Stimulated activated CD4-positive, alpha-beta T cell treated with anti-CD3 and anti-CD28 coated beads, Interleukin-12 subunit alpha, Interleukin-12 subunit beta, amount 100 ng/mL, for 48 hours (primary cell): ENCODE measurements at regions not wholly inside any gene's neighbourhood (a gene's known extent, or its start where the extent isn't known, plus 50 kb on each side); places are given as distances from the start of the nearest gene placed in this dataset.

Source experiments
- DNase-seq, 3 donors: peaks; one replicate each; pipeline ENCODE4 v3.0.0-alpha.2; 2020; ENCODE audit warnings: low read depth in 2 of 3, low spot score in 1 of 3

- no peak for DNase-seq
These were observed 117.0 kb downstream of the ANKRD60 start for GRCh38 chr20:58111310-58112016.

GRCh38 chr20:58109918-58110635, 118.4 kb downstream of the ANKRD60 start:
- DNase-seq: no peak

GRCh38 chr20:58109126-58109880, 119.2 kb downstream of the ANKRD60 start:
- no peak for DNase-seq

GRCh38 chr20:58107533-58107932, 120.9 kb downstream of the ANKRD60 start:
- DNase-seq: no peak

- no peak for DNase-seq
These were observed 122.2 kb downstream of the ANKRD60 start for GRCh38 chr20:58106143-58106750.

- DNase-seq: no peak
These were observed 124.5 kb downstream of the ANKRD60 start for GRCh38 chr20:58103961-58104360.

- DNase-seq: no peak
These were observed 124.9 kb downstream of the ANKRD60 start for GRCh38 chr20:58103517-58103904.

- peak; percentile 8 to 34 (median 25) for DNase-seq
These were observed 125.5 kb downstream of the ANKRD60 start for GRCh38 chr20:58102744-58103516.

- no peak for DNase-seq
These were observed 126.2 kb downstream of the ANKRD60 start for GRCh38 chr20:58102261-58102660.

GRCh38 chr20:58100731-58101356, 127.6 kb downstream of the ANKRD60 start:
- DNase-seq: no peak

- no peak for DNase-seq
These were observed 128.3 kb downstream of the ANKRD60 start for GRCh38 chr20:58099956-58100730.

- DNase-seq: no peak
These were observed 129.0 kb downstream of the ANKRD60 start for GRCh38 chr20:58099291-58099935.

GRCh38 chr20:58098571-58098970, 129.9 kb downstream of the ANKRD60 start:
- no peak for DNase-seq

- no peak for DNase-seq
These were observed 130.5 kb downstream of the ANKRD60 start for GRCh38 chr20:58097943-58098342.

- no peak for DNase-seq
These were observed 131.0 kb downstream of the ANKRD60 start for GRCh38 chr20:58097429-58097828.

GRCh38 chr20:58096880-58097423, 131.5 kb downstream of the ANKRD60 start:
- no peak for DNase-seq

GRCh38 chr20:58094698-58095097, 133.8 kb downstream of the ANKRD60 start:
- no peak for DNase-seq

- no peak for DNase-seq
These were observed 134.3 kb downstream of the ANKRD60 start for GRCh38 chr20:58094160-58094559.

- DNase-seq: no peak
These were observed 135.6 kb downstream of the ANKRD60 start for GRCh38 chr20:58092871-58093270.
